GM12878 (cell line): ENCODE measurements at regions not wholly inside any gene's neighbourhood (a gene's known extent, or its start where the extent isn't known, plus 50 kb on each side); places are given as distances from the start of the nearest gene placed in this dataset.

Experiments
- ATAC-seq: fragments of 200-7000 bp; cut with Tn5 transposase; 3 replicates; pipeline ENCODE4 v1.9.1; 2020; ENCODE audit warnings: mild to moderate bottlenecking, moderate library complexity
- BruUV-seq: library from RNA; stranded (reverse); fragments of 400-500 nt; replicated peaks from 2 replicates; lab custom pipeline; 2021; lab: Mats Ljungman, UMichigan
- CTCF ChIA-PET: fragments of 300-600 bp; sonication (Branson Sonifier 250); formaldehyde crosslinking; extraction: SDS; loops from one replicate; lab custom pipeline; 2021; ENCODE audit warnings: inconsistent platforms; lab: Yijun Ruan, JAX
- POLR2A ChIA-PET: fragments of 350-600 bp; formaldehyde crosslinking; extraction: SDS; loops from one replicate; lab custom pipeline; 2021; ENCODE audit warnings: inconsistent platforms; lab: Charles Lee
- RAD21 ChIA-PET: fragments of 300-600 bp; sonication (Branson Sonifier 250); formaldehyde crosslinking; loops from one replicate; lab custom pipeline; 2023; ENCODE audit warnings: antibody characterized with exemption; ENCODE audit not compliant: unreplicated experiment; lab: Charles Lee
- SMC1A ChIA-PET: fragments of 300-600 bp; sonication (Branson Sonifier 250); formaldehyde crosslinking; loops from one replicate; lab custom pipeline; 2023; ENCODE audit not compliant: unreplicated experiment, uncharacterized antibody; lab: Charles Lee
- DNase-seq: peaks from one replicate; pipeline ENCODE4 v3.0.0-alpha.2; 2011; ENCODE audit warnings: low read depth, low spot score
- FAIRE-seq: peaks from 3 replicates; lab custom pipeline; 2011; peaks lifted over from hg19 to GRCh38; lab: Jason Lieb, UNC
- H2AFZ ChIP-seq: 2 replicates; pipeline ENCODE4 v1.6.0; 2011; ENCODE audit warnings: low read depth, low read length, control low read depth; ENCODE audit not compliant: control insufficient read depth
- H3K27ac ChIP-seq: 2 replicates; pipeline ENCODE4 v1.5.1; 2011; ENCODE audit warnings: control low read depth; ENCODE audit not compliant: control insufficient read depth, insufficient read depth
- H3K27me3 ChIP-seq, 2 experiments: replicated peaks in 1 of 2; 2 replicates each; pipeline versions ENCODE4 v1.6.0 to v1.6.1; 2011; ENCODE audit warnings: low read length in 1 of 2; ENCODE audit not compliant: control insufficient read depth in 2 of 2, insufficient read depth in 2 of 2
- H3K36me3 ChIP-seq, 2 experiments: 2 replicates each; pipeline ENCODE4 v1.5.1; 2011; ENCODE audit warnings: low read length in 1 of 2; ENCODE audit not compliant: control insufficient read depth in 2 of 2, insufficient read depth in 2 of 2
- H3K4me1 ChIP-seq: 2 replicates; pipeline ENCODE4 v1.6.1; 2011; ENCODE audit warnings: mild to moderate bottlenecking, low read length, moderate library complexity, mixed read lengths; ENCODE audit not compliant: control insufficient read depth, insufficient read depth
- H3K4me2 ChIP-seq: 2 replicates; pipeline ENCODE4 v1.6.0; 2011; ENCODE audit warnings: control low read depth; ENCODE audit not compliant: control insufficient read depth, insufficient read depth
- H3K4me3 ChIP-seq: fragments of 200-600 bp; sonication (generic); 2 replicates; pipeline ENCODE4 v1.5.1; 2016
- H3K79me2 ChIP-seq: 2 replicates; pipeline ENCODE4 v1.6.0; 2011; ENCODE audit warnings: low read length; ENCODE audit not compliant: control insufficient read depth, insufficient read depth
- H3K9ac ChIP-seq: 2 replicates; pipeline ENCODE4 v1.8.0; 2011; ENCODE audit warnings: low read length, control low read depth, mixed read lengths; ENCODE audit not compliant: control insufficient read depth, insufficient read depth
- H3K9me3 ChIP-seq: replicated peaks from 3 replicates; pipeline ENCODE4 v1.5.1; 2011; ENCODE audit warnings: mild to moderate bottlenecking, low read length; ENCODE audit not compliant: control insufficient read depth, insufficient read depth
- H4K20me1 ChIP-seq: 2 replicates; pipeline ENCODE4 v1.6.0; 2011; ENCODE audit not compliant: control insufficient read depth, insufficient read depth
- ATF2 ChIP-seq: IDR thresholded peaks from 2 replicates; pipeline ENCODE4 v1.6.1; 2012; ENCODE audit warnings: low read length, inconsistent platforms
- ATF7 ChIP-seq: fragments of 450-650 bp; IDR thresholded peaks from 2 replicates; pipeline ENCODE4 v1.6.1; 2016; ENCODE audit warnings: low read depth, mild to moderate bottlenecking
- CBFB ChIP-seq: IDR thresholded peaks from 2 replicates; pipeline ENCODE4 v1.6.1; 2016; ENCODE audit warnings: antibody characterized with exemption, low read depth
- ELK1 ChIP-seq: IDR thresholded peaks from 2 replicates; pipeline ENCODE4 v1.6.1; 2012; ENCODE audit warnings: low read depth, low read length, improper control_type of control experiment
- EZH2 ChIP-seq: IDR thresholded peaks from 2 replicates; pipeline ENCODE4 v1.6.1; 2012; ENCODE audit warnings: low read depth, mild to moderate bottlenecking, control low read depth, inconsistent platforms, low read length, borderline replicate concordance; ENCODE audit not compliant: control insufficient read depth
- MEF2B ChIP-seq: fragments of 450-650 bp; IDR thresholded peaks from 2 replicates; pipeline ENCODE4 v1.6.1; 2018; ENCODE audit warnings: mild to moderate bottlenecking, moderate library complexity; ENCODE audit not compliant: partially characterized antibody, poor library complexity, severe bottlenecking
- PML ChIP-seq: IDR thresholded peaks from 2 replicates; pipeline ENCODE4 v1.6.1; 2012; ENCODE audit warnings: low read length, inconsistent platforms
- RB1 ChIP-seq: fragments of 450-650 bp; formaldehyde crosslinking; IDR thresholded peaks from 2 replicates; pipeline ENCODE4 v1.6.1; 2017; ENCODE audit warnings: mild to moderate bottlenecking, borderline replicate concordance
- SIN3A ChIP-seq: IDR thresholded peaks from 2 replicates; pipeline ENCODE4 v1.6.1; 2012; ENCODE audit warnings: low read depth, low read length, improper control_type of control experiment
- SKIL ChIP-seq: fragments of 450-650 bp; IDR thresholded peaks from 2 replicates; pipeline ENCODE4 v1.6.1; 2017; ENCODE audit warnings: mild to moderate bottlenecking, low read depth, inconsistent platforms; ENCODE audit not compliant: poor library complexity, severe bottlenecking
- TARDBP ChIP-seq: IDR thresholded peaks from 2 replicates; pipeline ENCODE4 v1.6.1; 2016; ENCODE audit warnings: borderline replicate concordance
- ZNF24 ChIP-seq: fragments of 450-650 bp; IDR thresholded peaks from 2 replicates; pipeline ENCODE4 v1.6.1; 2017; ENCODE audit warnings: antibody characterized with exemption, mild to moderate bottlenecking
- ZSCAN29 ChIP-seq: fragments of 450-650 bp; IDR thresholded peaks from 2 replicates; pipeline ENCODE4 v1.6.1; 2017; ENCODE audit warnings: mild to moderate bottlenecking, moderate library complexity
- ZZZ3 ChIP-seq: IDR thresholded peaks from 2 replicates; pipeline ENCODE4 v1.6.1; 2011; ENCODE audit warnings: low read depth; ENCODE audit not compliant: control insufficient read depth, insufficient read length
- WGBS: methylation state at CpG from one replicate; pipeline ENCODE4 v1.1.6; 2016; ENCODE audit warnings: low lambda C conversion rate; ENCODE audit not compliant: insufficient replicate concordance, insufficient coverage; ENCODE audit errors: missing lambda C conversion rate; 5-methylcytosine and 5-hydroxymethylcytosine counted together
- in situ Hi-C: fragments of 300-500 bp; cut with MboI; formaldehyde crosslinking; loops from 9 replicates; pipeline ENCODE4 v1.14.3; 2018; ENCODE audit warnings: mixed read lengths
- intact Hi-C: fragments of 100-400 bp; cut with micrococcal nuclease; formaldehyde crosslinking; loops from one replicate; pipeline ENCODE4 v1.14.2; 2022; ENCODE audit not compliant: unreplicated experiment

GRCh38 chr13:104810242-104810641, 1725.2 kb downstream of the EFNB2 start (continued):
- TF ChIP-seq EZH2: no peak
- TF ChIP-seq ATF2: no peak
- TF ChIP-seq ZZZ3: no peak
- TF ChIP-seq ZSCAN29: no peak

- SMC1A ChIA-PET: no interaction called here
- POLR2A ChIA-PET: no interaction called here
- FAIRE-seq (no peak), DNase-seq (no peak), ATAC-seq (no peak)
- Histone ChIP-seq H3K4me1 (no peaks in the 10 kb centered on the region), H3K4me2 (no peak overlapping the region), H3K27me3 (no peaks in the 10 kb centered on the region), H3K9ac (no peak overlapping the region), H3K4me3 (no peak overlapping the region), H3K79me2 (no peaks in the 10 kb centered on the region), H4K20me1 (no peaks in the 10 kb centered on the region), H2AFZ (no peak overlapping the region), H3K36me3 (no peaks in the 10 kb centered on the region), H3K27ac (no peak overlapping the region), H3K9me3 (no peaks in the 10 kb centered on the region)
- RAD21 ChIA-PET: no interaction called here
- 0% methylated on average over 4 of the region's 4 CpGs for WGBS
- in situ Hi-C loops (no loop called here), intact Hi-C loops (no loop called here)
- no TSS peak for BruUV-seq
- CTCF ChIA-PET: no interaction called here
- no peak for TF ChIP-seq PML
These were observed 1726.0 kb downstream of the EFNB2 start for GRCh38 chr13:104809483-104809882.

- H3K27me3 ChIP-seq: no peaks in the 10 kb centered on the region
- H4K20me1 ChIP-seq: no peaks in the 10 kb centered on the region
- RAD21 ChIA-PET: no interaction called here
- H3K9me3 ChIP-seq: no peaks in the 10 kb centered on the region
- ATAC-seq (no peak), FAIRE-seq (no peak), DNase-seq (no peak)
- H3K4me3 ChIP-seq: no peak overlapping the region
- no peak overlapping the region for H3K9ac ChIP-seq
- H3K4me2 ChIP-seq: no peak overlapping the region
- intact Hi-C loops (no loop called here), in situ Hi-C loops (no loop called here)
- 35% methylated on average over 2 of the region's 2 CpGs for WGBS
- SMC1A ChIA-PET: no interaction called here
- BruUV-seq: no TSS peak
- no peaks in the 10 kb centered on the region for H3K4me1 ChIP-seq
- H3K79me2 ChIP-seq: no peaks in the 10 kb centered on the region
- no peak overlapping the region for H2AFZ ChIP-seq
- POLR2A ChIA-PET: no interaction called here
- H3K27ac ChIP-seq: no peak overlapping the region
- H3K36me3 ChIP-seq: no peaks in the 10 kb centered on the region
- CTCF ChIA-PET: interaction anchor here (0.6 kb wide), 1 partner anchor 28 kb away, joined by 3 read pairs; no protein-coding TSS in a partner anchor
- TF ChIP-seq RB1: no peak
- TF ChIP-seq ELK1: no peak
- TF ChIP-seq CBFB: no peak
- no peak for TF ChIP-seq TARDBP
- TF ChIP-seq ATF7: no peak
- TF ChIP-seq SKIL: no peak
- TF ChIP-seq ZNF24: no peak
- TF ChIP-seq MEF2B: no peak
- no peak for TF ChIP-seq SIN3A
These were observed 1730.1 kb downstream of the EFNB2 start for GRCh38 chr13:104805346-104805745.
